Glomerular visceral epithelial cell (primary cell): ENCODE measurements at regions not wholly inside any gene's neighbourhood (a gene's known extent, or its start where the extent isn't known, plus 50 kb on each side); places are given as distances from the start of the nearest gene placed in this dataset.
"Not testable (repeated sequence)": the region's sequence is repeated elsewhere in the genome, so short reads cannot be mapped to it uniquely, and the experiment has no call there.

ENCODE experiments used
- DNase-seq: peaks from one replicate; pipeline ENCODE4 v3.0.0-alpha.2; 2016; ENCODE audit errors: extremely low spot score

DNA sequence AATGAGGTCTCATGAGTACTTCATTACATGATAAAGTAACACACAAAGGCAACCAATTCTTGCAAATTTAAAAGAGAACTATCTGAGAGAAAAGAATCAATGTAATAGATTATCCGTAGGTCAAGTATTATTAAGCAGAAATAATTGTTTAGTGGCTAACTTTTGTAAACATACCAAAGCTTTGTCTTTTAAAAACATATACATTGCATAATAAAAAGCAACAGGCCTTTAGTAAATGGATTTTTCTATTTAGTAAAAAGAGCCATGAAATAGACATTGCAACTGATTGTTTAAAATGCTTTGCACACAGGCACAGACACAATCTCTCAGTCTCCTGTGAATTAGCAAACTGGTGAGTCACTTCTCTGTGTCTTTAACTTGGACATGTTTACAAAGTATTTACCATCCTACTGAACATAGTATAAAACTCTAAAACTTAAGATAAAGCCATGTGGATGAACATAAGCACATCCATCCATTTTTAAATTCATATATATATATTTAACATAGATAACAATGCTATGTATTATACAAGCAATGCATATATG is 518.7 kb upstream of the MGAT4C start:
- DNase-seq: no peak

DNA sequence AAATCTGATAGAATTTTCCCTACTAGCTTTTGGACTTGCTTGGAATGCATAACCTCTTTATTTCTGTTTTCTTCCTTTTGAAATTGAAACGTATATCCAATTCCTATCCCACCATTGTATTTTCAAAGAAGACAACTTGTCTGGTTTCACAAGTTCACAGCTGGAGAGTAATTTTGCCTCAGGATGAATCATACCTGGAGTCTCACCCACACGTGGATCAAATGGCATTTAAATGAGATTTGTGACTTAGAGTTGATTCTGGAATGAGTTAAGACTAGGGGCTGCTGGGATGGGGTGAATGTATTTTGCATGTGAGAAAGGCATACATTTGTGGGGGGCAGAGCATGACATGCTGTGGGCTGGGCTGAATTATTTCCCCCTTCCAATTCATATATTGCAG is 516.5 kb upstream of the MGAT4C start:
- DNase-seq: no peak

DNA sequence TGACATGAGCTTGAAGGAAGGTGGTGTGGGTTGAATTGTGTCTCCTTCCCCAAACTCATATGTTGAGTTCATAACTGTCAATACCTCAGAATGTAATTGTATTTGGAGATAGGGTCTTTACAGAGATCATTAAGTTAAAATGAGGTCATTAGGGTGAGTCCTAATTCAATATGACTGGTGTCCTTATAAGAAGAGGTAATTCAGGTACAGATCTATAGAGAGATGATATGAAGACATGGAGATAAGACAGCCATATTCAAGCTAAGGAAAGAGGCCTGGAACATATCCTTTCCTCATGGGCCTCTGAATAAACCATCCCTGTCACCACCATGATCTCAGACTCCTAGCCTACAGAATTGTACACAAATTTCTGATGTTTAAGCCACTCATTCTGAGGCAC is 514.7 kb upstream of the MGAT4C start:
- DNase-seq: no peak

DNA sequence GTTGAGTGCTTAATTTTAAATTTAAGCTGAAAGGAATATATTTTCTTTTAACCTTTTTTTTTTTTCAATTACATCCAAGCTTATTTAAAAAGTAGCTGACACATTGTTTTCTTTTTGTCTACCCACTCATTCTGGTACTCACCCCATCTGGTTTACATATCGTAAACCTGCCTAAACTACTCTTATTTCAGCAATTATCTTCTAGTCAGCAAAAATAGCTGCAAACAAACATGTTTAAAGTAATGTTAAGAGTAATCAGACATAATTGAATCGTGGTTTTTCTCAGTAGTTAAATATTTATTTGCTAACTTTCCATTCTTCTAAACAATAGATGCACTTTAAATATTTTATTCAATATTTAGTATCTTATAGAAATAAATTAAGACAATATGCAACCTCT is 492.7 kb upstream of the MGAT4C start:
- DNase-seq: no peak

DNA sequence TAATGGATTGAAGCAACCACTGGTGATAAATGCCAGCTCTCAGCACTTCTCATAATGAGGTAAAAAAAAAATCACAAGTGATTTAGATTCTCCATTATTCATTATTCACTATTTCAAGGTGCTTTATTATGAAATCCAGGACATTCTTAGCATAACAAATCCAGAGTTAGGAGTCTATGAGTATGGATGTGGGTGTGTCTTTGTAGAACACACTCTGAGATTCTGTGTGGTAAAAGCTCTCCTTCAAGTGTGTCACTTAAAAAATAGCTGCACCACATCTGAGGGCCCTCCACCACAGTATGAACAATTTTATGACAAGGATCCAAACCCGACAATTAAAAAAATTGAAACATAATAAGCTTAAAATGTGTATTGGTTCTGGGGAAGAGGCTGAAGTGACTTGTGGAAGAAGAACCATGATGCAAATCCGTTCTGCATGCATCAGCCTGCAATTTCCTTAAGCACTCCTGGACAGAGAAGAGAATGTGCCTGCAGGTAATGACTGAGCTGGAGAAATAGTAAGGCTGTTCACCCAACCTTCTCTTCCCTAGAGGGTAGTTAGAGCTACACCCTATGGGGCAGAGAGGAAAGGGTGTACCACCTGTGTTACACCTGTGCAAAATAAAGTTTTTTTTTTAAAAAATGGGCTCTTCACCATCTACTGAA is 488.5 kb upstream of the MGAT4C start:
- no peak for DNase-seq

DNA sequence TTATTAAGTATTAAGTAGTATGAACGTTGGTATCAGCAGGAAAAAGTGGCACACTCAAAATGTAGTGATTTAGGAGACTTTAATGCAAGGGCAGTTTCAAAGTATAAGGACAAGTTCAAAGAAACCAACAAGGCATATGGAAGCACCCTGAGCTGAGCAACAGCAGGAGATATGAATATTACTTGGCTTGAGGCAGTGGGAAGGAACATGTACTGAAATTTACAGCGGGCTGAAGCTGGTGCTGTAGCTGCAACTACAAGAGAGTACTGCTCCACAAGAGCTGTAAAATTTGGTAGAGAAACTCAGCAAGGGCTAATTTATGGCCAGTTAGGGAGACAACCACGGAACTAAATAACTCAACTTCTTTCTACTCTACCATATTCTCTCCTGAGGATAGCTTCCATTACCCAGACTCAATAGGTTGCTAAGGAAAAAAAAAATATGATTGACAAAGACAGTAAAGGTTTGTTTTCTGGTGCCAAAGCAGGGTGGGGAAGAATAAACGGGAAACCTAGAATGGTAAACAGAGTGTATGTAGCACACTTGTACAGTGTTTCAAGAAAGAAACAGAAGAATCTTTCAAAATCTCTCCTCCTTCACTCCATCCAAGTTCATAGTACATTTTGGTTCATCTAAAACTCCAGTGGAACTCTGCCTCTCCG is 487.8 kb upstream of the MGAT4C start:
- DNase-seq: no peak

DNA sequence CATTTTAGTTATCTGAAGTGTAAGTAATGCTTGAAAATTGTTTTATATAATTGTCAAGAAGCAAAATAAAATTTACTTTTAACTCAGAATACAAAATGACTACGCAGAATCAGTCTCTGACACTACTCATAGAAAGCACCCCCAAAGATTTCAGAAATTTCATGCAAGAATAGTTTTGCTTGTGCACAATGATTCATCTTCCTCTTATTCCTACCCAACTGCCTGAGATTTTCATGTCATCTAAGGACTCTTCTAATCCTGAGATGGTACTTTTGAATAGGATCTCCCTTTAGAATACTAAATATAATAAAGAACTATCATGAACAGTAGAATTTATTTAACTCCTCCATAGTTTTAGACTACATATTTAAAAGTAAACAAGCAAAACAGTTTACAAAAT is 485.3 kb upstream of the MGAT4C start:
- peak; percentile 21 for DNase-seq

DNA sequence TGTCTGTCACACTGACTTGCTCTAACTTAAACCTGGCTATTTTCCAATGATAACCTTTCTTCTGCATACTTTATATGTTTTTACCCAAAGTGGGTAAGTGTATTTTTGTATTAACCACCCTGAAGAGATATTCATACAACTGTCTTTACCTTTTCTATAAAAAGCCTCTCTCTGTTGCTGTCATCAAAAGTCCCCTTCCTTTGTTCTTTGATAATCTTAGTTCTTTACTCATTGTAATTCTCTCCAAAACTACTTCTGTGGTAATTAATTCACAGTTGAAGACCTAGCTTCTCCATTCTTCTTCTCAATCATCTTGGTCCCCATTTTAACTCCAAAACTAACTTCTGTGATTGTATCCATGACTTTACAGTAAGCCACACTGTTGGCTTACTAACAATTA is 479.7 kb upstream of the MGAT4C start:
- DNase-seq: no peak

DNA sequence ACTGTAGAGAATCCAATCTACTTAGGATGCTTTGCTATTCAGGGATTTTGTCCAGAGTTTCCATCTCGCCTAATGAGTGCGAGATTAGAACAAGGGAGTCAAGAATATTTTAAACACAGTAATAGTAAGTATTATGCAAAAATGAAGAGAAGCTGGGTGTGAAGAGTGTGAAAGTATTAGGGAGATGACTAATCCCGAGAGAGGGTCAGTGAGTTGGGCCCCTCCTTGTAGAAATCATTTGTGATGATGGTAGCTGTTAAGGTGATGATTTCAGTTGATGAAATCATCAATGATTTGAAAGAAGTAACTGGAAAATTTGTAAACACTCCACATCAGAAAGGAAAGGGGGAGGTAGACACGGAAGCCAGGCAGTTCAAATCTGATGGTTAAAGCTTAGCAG is 478.9 kb upstream of the MGAT4C start:
- DNase-seq: no peak

DNA sequence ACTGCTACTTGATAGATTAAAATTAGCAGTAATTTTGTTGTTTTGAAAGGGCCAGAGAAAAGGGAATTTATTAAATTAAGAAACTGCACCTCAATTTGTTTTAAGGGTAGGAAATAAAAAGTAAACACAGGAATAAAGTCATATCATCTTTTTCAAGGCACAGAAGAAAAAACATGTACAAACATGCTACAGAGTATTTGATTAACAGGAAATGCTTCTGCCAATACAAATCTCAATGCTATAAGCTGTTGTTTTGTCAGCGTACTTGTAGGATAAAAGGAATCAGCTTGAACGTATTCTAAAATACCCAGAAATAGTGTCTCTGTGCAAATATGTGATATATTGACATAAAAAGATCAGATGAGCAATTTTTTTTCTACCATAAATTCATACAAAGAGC is 474.0 kb upstream of the MGAT4C start:
- no peak for DNase-seq

DNA sequence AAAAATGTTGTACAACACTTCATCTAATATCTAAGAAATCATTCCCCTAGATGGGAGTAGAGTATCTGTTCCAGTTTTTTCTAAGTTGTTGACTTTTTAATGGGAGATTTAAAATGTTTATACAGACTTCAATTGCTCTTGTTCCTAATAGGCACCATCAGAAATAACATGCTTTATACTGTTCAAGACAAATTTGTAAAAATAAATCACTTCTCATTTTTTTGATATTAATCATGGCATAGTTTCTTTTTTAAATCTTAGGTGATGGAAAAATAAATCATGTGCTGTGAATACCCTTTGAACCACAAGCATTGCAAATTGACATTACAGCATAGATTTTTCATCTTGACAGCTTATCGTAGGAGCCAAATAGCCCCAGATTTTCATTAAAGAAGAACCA is 473.5 kb upstream of the MGAT4C start:
- DNase-seq: no peak

DNA sequence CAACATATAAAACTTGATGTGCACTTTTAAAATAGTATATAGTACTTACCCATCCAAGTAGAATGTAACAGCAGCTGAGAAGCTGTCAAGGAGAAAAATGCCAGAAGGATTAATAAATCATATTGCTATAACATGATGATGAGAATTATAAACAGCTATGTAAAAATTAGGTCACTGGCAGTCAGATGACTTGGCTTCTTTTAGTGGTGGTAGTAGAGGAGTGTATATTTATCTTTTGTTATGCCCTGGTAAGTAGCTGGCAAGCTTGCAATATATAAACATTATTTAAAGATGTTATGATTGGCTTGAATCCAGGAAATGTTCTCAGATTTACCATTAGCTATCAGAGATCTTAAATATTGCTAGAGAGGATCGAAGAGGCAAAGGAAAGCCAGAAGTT is 471.0 kb upstream of the MGAT4C start:
- peak; percentile 35 for DNase-seq

DNA sequence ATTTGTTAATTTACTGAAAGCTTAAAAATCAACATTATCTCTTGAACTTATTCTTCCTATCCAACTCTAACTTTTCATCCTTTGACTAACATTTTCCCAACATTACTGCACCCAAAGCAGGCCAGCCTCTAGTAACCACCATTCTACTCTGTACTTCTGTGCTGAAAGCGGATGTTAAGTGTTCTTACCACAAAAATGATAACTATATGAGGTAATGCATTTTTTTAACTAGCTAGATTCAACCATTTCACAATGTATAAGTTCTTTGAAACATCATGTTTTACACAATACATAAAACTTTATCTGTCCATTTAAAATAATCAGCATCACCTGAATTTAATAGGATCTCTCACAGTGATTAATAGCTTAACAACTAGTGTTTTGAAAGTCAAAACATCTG is 468.5 kb upstream of the MGAT4C start:
- peak; percentile 40 for DNase-seq

DNA sequence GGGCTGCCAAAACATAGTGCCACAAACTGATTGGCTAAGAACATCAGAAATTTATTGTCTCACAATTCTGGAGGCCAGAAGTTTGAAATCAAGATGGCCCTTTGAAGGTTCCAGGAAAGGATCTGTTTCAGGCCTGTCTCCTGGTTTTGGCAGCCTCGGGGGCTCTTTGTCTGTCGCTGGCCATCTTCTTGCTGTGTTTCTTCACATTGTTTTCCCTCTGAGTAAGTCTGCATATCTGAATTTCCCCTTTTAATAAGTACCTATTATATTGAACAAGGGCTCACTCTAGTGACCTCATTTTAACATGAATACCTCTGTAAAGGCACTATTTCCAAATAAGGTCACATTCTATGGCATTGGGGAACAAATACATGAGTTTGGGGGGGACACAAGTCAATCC is 467.1 kb upstream of the MGAT4C start:
- DNase-seq: no peak

DNA sequence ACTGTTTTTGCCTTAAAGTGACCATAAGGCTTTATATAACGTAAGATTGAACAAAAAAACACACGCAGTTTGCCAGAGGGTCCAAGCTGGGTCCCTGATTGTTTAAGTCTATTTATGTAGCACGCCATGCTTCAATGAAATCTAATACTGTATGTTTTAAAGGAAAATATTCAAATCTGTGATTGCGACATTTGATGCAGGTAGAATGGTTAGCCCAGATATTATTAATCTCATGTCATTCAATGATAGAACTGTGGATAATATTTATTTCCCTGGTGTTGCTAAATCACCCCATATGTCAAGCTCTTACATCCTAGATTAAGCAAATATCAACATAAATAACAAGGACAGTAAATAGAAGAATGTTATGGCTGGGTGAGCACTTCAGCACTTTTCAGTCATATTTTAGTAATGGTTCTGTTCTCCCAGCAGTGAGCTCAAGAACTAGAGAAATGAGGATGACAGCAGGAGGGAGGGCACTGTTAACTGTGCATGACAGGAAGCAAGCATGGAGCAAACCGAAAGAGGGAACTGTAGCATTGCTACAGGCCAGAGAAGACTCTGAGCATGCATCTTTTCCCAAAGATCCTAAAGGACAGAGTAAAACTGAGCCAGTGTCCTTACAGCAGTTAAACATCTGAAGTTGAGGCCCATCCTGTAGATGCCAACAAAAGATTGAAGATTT is 465.7 kb upstream of the MGAT4C start:
- no peak for DNase-seq

DNA sequence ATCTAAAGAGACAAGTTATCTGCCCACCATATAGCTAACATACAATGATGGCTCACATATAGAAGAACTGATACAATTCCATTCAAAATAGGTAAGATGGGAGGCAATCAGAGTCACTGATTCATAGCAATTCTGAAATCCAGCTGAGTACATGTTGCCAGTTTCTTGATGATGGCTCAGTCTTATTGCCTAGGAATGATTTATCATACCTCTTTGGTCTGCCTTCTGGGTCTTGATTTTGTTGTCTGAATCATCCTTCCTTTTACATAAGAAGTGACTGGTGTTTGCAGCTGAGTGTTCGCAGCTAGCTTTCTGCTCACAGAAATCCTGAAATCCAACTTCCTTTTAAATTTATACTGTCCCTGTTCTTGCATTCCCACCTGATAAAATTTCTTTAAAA is 463.2 kb upstream of the MGAT4C start:
- no peak for DNase-seq

DNA sequence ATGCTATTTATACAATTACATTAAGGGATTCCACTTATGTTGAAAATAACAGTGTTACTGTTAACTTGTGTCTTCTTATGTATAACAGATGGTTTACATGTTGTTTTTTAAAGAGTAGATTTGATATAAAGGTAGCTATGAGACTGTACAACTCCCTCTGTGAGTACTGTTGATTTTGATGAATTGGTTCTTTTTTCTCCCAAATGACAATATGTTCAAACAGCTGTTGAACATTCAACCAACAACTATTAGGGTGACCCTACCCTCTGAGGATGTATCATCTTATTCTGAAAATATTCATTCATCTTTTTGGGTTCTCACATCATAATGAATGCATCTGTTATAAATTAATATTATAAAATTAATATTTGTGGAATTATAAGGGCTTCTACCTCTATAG is 456.9 kb upstream of the MGAT4C start:
- no peak for DNase-seq

DNA sequence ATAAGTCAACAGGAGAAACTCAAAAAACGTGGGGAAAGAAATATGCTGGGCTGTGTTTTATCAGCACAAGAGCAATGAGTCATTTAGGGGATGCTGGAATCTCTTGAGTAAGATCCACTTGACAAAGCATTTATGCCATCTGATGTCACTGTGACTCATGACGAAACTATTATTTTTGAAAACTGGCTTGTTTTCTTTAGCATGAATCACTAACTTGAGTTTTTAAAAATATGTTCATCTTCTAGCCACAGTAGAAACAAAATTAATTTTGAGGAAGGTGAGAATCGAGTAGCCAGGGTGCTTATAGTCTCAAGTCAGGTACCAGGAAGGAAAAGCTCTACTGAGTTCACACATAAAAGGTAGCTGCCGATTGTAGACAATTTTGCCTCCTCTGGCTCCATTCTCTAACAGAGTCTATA is 456.2 kb upstream of the MGAT4C start:
- peak; percentile 86 for DNase-seq

DNA sequence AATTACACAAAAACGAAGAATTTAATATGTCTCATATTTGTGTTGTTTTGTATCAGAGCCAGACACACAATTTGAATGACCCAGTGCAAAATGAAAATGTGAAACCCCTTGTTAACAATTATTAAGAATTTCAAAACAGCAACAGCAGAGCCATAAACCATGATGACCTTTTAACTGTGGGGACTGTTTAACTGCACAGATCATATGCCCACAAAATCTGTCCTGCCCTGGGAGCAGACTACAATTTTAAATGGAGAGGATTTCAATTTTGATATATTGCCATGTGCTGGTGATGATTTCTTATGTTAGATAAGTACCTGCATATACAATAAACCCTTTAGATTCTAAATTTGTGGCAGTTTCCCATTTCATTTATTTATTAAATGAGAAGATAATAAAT is 455.5 kb upstream of the MGAT4C start:
- DNase-seq: no peak

DNA sequence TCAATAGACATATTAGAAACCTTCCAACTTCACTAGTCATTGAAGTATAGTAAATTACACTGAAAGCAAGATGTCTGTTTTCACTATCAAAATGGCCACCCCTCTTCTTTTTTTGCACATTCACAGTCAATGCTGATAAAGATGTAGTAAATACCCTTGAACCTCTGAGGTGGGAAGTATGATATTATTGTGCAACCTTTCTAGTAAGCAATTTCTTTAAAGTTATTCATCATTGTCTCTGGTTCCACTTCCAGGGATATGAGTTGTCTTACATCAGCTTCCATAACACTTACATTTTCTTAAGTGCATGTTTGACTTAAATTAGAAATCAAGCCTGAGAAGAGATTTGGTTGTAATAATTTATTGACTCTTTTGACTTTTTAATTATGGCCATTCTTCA is 453.9 kb upstream of the MGAT4C start:
- no peak for DNase-seq

DNA sequence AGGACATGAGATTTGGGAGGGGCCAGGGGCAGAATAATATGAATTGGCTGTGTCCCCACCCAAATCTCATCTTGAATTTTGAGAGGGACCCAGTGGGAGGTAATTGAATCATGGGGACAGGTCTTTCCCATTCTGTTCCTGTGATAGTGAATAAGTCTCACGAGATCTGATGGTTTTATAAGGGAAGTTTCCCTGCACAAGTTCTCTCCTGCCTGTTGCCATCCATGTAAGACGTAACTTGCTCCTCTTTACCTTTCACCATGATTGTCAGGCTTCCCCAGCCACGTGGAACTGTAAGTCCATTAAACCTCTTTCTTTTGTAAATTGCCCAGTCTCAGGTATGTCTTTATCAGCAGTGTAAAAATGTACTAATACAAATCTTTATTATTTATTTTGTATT is 452.8 kb upstream of the MGAT4C start:
- not testable (repeated sequence) for DNase-seq

DNA sequence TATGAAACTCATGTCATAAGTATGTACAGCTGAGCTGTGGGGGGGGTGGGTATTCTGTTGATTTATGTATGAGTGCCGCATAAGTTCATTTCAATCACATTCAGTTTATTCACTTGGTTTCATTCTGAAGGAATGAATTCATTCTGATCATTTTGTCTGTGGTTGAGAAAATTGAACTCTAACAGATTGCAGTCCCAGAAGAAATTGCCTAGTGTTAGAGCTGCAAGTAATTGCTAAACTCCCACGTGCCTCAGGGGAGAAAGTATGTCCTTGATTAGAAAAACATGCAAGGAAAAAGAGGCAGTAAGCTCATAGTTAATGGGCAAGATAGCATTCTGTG is 442.4 kb upstream of the MGAT4C start:
- DNase-seq: no peak
